ENCODE measurements at regions not wholly inside any gene's neighbourhood (a gene's known extent, or its start where the extent isn't known, plus 50 kb on each side); places are given as distances from the start of the nearest gene placed in this dataset.
A peak's percentile ranks its signal among the peaks of the same experiment; 100 is the strongest.

DNA sequence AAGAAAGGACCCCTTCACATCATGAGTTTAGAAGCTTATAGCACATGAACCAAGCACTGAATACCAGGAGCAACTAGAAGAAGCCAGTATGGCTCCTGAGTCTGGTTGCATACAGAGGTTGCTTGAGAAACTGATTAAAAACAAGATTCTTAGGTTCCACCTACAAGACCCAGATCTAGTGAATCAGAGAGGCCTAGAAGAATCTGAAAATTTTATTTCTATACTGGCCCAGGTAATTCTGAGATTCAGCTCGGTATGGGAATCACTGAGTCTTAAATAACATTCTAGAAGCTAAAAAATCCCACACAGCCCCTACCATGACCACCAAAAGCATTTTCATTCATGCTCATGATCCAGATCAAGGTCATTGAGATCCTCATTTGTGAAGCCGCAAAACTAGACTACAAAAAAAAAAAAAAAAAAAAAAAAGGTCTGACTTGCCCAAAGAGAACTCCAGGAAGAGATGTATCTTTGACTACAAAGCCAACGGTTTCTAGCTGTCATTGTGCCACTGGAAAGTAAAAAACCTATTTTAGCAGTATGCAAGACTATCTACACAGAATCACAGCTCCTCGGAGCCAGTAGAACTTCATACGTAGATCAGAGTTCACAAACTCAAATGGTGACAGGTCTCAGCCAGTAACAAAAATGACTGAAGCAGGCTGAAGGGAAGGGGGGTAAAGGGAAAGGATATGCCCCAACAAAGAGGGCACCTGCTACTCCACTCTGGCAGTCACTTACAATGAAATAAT is 168.4 kb upstream of the EGLN3 start:
- Histone ChIP-seq H3K36me3 (ENCODE audit: control insufficient read depth in 4 of 4, insufficient read depth in 4 of 4, low read length in 3 of 4) (no peaks in the 10 kb centered on the region), H3K4me1 (ENCODE audit: control extremely low read depth in 1 of 4, control insufficient read depth in 4 of 4, insufficient read depth in 4 of 4, low read length in 3 of 4) (no peaks in the 10 kb centered on the region), H3K9me3 (ENCODE audit: control extremely low read depth in 1 of 5, control insufficient read depth in 4 of 5, insufficient read depth in 2 of 5, low read depth in 1 of 5, low read length in 4 of 5) (peaks cover 0 to 2% (median 0%) of the 10 kb centered on the region in 5 experiments), H3K27ac (ENCODE audit: insufficient read depth in 1 of 2, low read depth in 1 of 2, low read length in 2 of 2, poor library complexity in 1 of 2, severe bottlenecking in 2 of 2) (no peak overlapping the region), H3K27me3 (replicated peaks in 2 of 5; ENCODE audit: control insufficient read depth in 4 of 5, insufficient read depth in 5 of 5, low read length in 4 of 5) (peaks cover 0 to 5% (median 2%) of the 10 kb centered on the region in 5 experiments), H3K4me3 (ENCODE audit: control insufficient read depth in 1 of 7, extremely low read depth in 1 of 7, insufficient read depth in 4 of 7, low read depth in 2 of 7, low read length in 6 of 7) (no peak overlapping the region)
- ChIA-PET POLR2A (interaction anchor here (0.6 kb wide), 1 partner anchor 134 kb away, joined by 3 read pairs; no protein-coding TSS in a partner anchor), CTCF (interaction anchor here (0.8 kb wide), 2 partner anchors 18 to 27 kb away, joined by 3 to 4 read pairs; no protein-coding TSS in a partner anchor)
- no peak for DNase-seq
- 100% methylated on average over 3 of the region's 5 CpGs for WGBS (ENCODE audit: insufficient coverage)

- peak in 2 of 3 donors; percentile 23 to 55 for DNase-seq
- H3K27ac ChIP-seq (ENCODE audit: insufficient read depth in 1 of 2, low read depth in 1 of 2, low read length in 2 of 2, poor library complexity in 1 of 2, severe bottlenecking in 2 of 2), result no peak overlapping the region
- H3K27me3 ChIP-seq (replicated peaks in 2 of 5; ENCODE audit: control insufficient read depth in 4 of 5, insufficient read depth in 5 of 5, low read length in 4 of 5), result peaks cover 0 to 3% (median 0%) of the 10 kb centered on the region in 5 experiments
- H3K36me3 ChIP-seq (ENCODE audit: control insufficient read depth in 4 of 4, insufficient read depth in 4 of 4, low read length in 3 of 4), result no peaks in the 10 kb centered on the region
- H3K4me3 ChIP-seq (ENCODE audit: control insufficient read depth in 1 of 7, extremely low read depth in 1 of 7, insufficient read depth in 4 of 7, low read depth in 2 of 7, low read length in 6 of 7), result no peak overlapping the region
- CTCF ChIA-PET, result interaction anchor here (1.2 to 2.4 kb wide), 2 partner anchors 16 to 28 kb away, joined by 3 to 6 read pairs; no protein-coding TSS in a partner anchor
- POLR2A ChIA-PET, result interaction anchor here (0.6 kb wide), 1 partner anchor 262 kb away, joined by 4 read pairs; no protein-coding TSS in a partner anchor
- H3K4me1 ChIP-seq (ENCODE audit: control extremely low read depth in 1 of 4, control insufficient read depth in 4 of 4, insufficient read depth in 4 of 4, low read length in 3 of 4), result no peaks in the 10 kb centered on the region
- H3K9me3 ChIP-seq (ENCODE audit: control extremely low read depth in 1 of 5, control insufficient read depth in 4 of 5, insufficient read depth in 2 of 5, low read depth in 1 of 5, low read length in 4 of 5), result peaks cover 0 to 2% (median 0%) of the 10 kb centered on the region in 5 experiments
These were observed 163.1 kb upstream of the EGLN3 start for GRCh38 chr14:34113991-34114390.

- H3K4me3 ChIP-seq (ENCODE audit: control insufficient read depth in 1 of 7, extremely low read depth in 1 of 7, insufficient read depth in 4 of 7, low read depth in 2 of 7, low read length in 6 of 7), result no peak overlapping the region
- H3K9me3 ChIP-seq (ENCODE audit: control extremely low read depth in 1 of 5, control insufficient read depth in 4 of 5, insufficient read depth in 2 of 5, low read depth in 1 of 5, low read length in 4 of 5), result peaks cover 0 to 2% (median 0%) of the 10 kb centered on the region in 5 experiments
- POLR2A ChIA-PET, result no interaction called here
- no peaks in the 10 kb centered on the region for H3K36me3 ChIP-seq (ENCODE audit: control insufficient read depth in 4 of 4, insufficient read depth in 4 of 4, low read length in 3 of 4)
- CTCF ChIA-PET, result interaction anchor here (2.4 kb wide), 1 partner anchor 15 kb away, joined by 6 read pairs; no protein-coding TSS in a partner anchor
- 96% methylated on average over 3 of the region's 5 CpGs for WGBS (ENCODE audit: insufficient coverage)
- no peak overlapping the region for H3K27ac ChIP-seq (ENCODE audit: insufficient read depth in 1 of 2, low read depth in 1 of 2, low read length in 2 of 2, poor library complexity in 1 of 2, severe bottlenecking in 2 of 2)
- H3K27me3 ChIP-seq (replicated peaks in 2 of 5; ENCODE audit: control insufficient read depth in 4 of 5, insufficient read depth in 5 of 5, low read length in 4 of 5), result peaks cover 0 to 3% (median 0%) of the 10 kb centered on the region in 5 experiments
- DNase-seq, result no peak
- H3K4me1 ChIP-seq (ENCODE audit: control extremely low read depth in 1 of 4, control insufficient read depth in 4 of 4, insufficient read depth in 4 of 4, low read length in 3 of 4), result no peaks in the 10 kb centered on the region
These were observed 162.2 kb upstream of the EGLN3 start for GRCh38 chr14:34113005-34113511.

DNA sequence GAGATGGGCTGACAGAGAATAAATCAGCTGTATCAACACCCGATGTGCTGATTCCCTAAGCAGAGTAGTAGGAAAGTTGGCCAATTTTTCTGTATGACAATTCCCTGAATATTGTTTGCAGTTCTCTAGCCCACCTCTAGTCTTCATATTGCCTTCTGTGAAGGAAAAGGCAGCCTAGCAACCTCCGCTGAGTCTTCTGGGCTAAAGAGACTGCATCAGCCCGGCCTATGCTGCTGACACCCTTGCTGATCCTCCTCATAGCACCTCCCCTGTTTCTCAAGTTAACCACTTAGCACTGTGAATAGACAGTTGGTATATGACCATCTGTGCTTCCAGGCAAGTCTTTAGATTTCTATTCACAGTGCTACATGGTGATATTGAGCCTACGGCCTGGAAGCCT is 161.1 kb upstream of the EGLN3 start:
- Histone ChIP-seq H3K27ac (ENCODE audit: insufficient read depth in 1 of 2, low read depth in 1 of 2, low read length in 2 of 2, poor library complexity in 1 of 2, severe bottlenecking in 2 of 2) (no peak overlapping the region), H3K4me3 (ENCODE audit: control insufficient read depth in 1 of 7, extremely low read depth in 1 of 7, insufficient read depth in 4 of 7, low read depth in 2 of 7, low read length in 6 of 7) (no peak overlapping the region), H3K9me3 (ENCODE audit: control extremely low read depth in 1 of 5, control insufficient read depth in 4 of 5, insufficient read depth in 2 of 5, low read depth in 1 of 5, low read length in 4 of 5) (peaks cover 0 to 2% (median 0%) of the 10 kb centered on the region in 5 experiments), H3K36me3 (ENCODE audit: control insufficient read depth in 4 of 4, insufficient read depth in 4 of 4, low read length in 3 of 4) (no peaks in the 10 kb centered on the region), H3K4me1 (ENCODE audit: control extremely low read depth in 1 of 4, control insufficient read depth in 4 of 4, insufficient read depth in 4 of 4, low read length in 3 of 4) (no peaks in the 10 kb centered on the region), H3K27me3 (replicated peaks in 2 of 5; ENCODE audit: control insufficient read depth in 4 of 5, insufficient read depth in 5 of 5, low read length in 4 of 5) (peaks cover 0 to 3% (median 0%) of the 10 kb centered on the region in 5 experiments)
- CTCF ChIA-PET, result interaction anchor here (0.8 kb wide), 2 partner anchors 8 to 14 kb away, joined by 3 read pairs; no protein-coding TSS in a partner anchor
- DNase-seq, result no peak
- 100% methylated on average over 3 of the region's 4 CpGs for WGBS (ENCODE audit: insufficient coverage)
- POLR2A ChIA-PET, result no interaction called here

DNA sequence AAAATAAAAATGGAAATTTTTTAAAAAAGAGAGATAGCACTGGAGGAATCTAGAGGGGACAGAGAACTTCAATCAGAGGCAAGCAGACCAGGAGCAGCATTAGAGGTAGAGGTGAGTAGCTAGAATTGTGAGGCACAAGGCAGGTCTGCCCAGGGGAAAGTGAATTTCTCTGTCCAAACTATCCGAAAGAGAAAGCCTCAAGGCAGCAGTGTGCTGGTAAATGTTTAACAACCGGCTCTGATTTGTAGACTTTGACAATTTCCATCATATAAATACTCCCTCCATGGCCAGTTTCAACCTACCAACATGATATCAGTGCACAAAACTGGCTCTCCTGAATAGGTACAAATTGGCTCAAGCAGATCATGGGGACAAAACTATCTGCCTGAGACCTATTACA is 160.6 kb upstream of the EGLN3 start:
- H3K27ac ChIP-seq (ENCODE audit: insufficient read depth in 1 of 2, low read depth in 1 of 2, low read length in 2 of 2, poor library complexity in 1 of 2, severe bottlenecking in 2 of 2), result no peak overlapping the region
- no peaks in the 10 kb centered on the region for H3K4me1 ChIP-seq (ENCODE audit: control extremely low read depth in 1 of 4, control insufficient read depth in 4 of 4, insufficient read depth in 4 of 4, low read length in 3 of 4)
- no peak for DNase-seq
- WGBS (ENCODE audit: insufficient coverage), result 94% methylated on average over 2 of the region's 2 CpGs
- peaks cover 0 to 2% (median 0%) of the 10 kb centered on the region in 5 experiments for H3K9me3 ChIP-seq (ENCODE audit: control extremely low read depth in 1 of 5, control insufficient read depth in 4 of 5, insufficient read depth in 2 of 5, low read depth in 1 of 5, low read length in 4 of 5)
- ChIA-PET POLR2A (no interaction called here), CTCF (interaction anchor here (0.8 kb wide), 1 partner anchor 8 kb away, joined by 3 read pairs; no protein-coding TSS in a partner anchor)
- H3K36me3 ChIP-seq (ENCODE audit: control insufficient read depth in 4 of 4, insufficient read depth in 4 of 4, low read length in 3 of 4), result no peaks in the 10 kb centered on the region
- no peak overlapping the region for H3K4me3 ChIP-seq (ENCODE audit: control insufficient read depth in 1 of 7, extremely low read depth in 1 of 7, insufficient read depth in 4 of 7, low read depth in 2 of 7, low read length in 6 of 7)
- peaks cover 0 to 3% (median 0%) of the 10 kb centered on the region in 5 experiments for H3K27me3 ChIP-seq (replicated peaks in 2 of 5; ENCODE audit: control insufficient read depth in 4 of 5, insufficient read depth in 5 of 5, low read length in 4 of 5)

DNA sequence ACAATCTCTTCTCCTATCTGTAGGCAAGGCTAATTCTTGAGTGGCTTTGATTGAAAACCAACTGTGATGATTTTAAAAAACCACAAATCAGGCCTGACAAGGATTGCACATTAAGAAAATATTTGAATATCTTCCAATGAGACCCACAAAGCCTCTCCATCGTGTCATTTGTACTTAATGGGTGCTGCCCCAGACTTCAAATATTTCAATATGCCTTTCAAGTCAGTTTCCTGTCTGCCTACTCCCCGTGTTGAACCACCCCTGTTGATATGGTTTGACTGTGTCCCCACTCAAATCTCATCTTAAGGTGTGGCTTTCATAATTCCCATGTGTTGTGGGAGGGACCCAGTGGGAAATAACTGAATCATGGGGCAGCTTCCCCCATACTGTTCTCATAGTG is 159.7 kb upstream of the EGLN3 start:
- Histone ChIP-seq H3K4me1 (ENCODE audit: control extremely low read depth in 1 of 4, control insufficient read depth in 4 of 4, insufficient read depth in 4 of 4, low read length in 3 of 4) (no peaks in the 10 kb centered on the region), H3K36me3 (ENCODE audit: control insufficient read depth in 4 of 4, insufficient read depth in 4 of 4, low read length in 3 of 4) (no peaks in the 10 kb centered on the region), H3K27me3 (replicated peaks in 2 of 5; ENCODE audit: control insufficient read depth in 4 of 5, insufficient read depth in 5 of 5, low read length in 4 of 5) (peaks cover 0 to 3% (median 0%) of the 10 kb centered on the region in 5 experiments), H3K4me3 (ENCODE audit: control insufficient read depth in 1 of 7, extremely low read depth in 1 of 7, insufficient read depth in 4 of 7, low read depth in 2 of 7, low read length in 6 of 7) (no peak overlapping the region), H3K27ac (ENCODE audit: insufficient read depth in 1 of 2, low read depth in 1 of 2, low read length in 2 of 2, poor library complexity in 1 of 2, severe bottlenecking in 2 of 2) (no peak overlapping the region), H3K9me3 (ENCODE audit: control extremely low read depth in 1 of 5, control insufficient read depth in 4 of 5, insufficient read depth in 2 of 5, low read depth in 1 of 5, low read length in 4 of 5) (no peaks in the 10 kb centered on the region)
- 88% methylated on average over 1 of the region's 2 CpGs for WGBS (ENCODE audit: insufficient coverage)
- no peak for DNase-seq
- ChIA-PET CTCF (no interaction called here), POLR2A (no interaction called here)

GRCh38 chr14:34107441-34107840 is 156.6 kb upstream of the EGLN3 start:
- H3K4me3 ChIP-seq (ENCODE audit: control insufficient read depth in 1 of 7, extremely low read depth in 1 of 7, insufficient read depth in 4 of 7, low read depth in 2 of 7, low read length in 6 of 7), result no peak overlapping the region
- ChIA-PET CTCF (interaction anchor here (1.0 to 1.8 kb wide), 2 partner anchors 9 to 11 kb away, joined by 3 to 4 read pairs; no protein-coding TSS in a partner anchor), POLR2A (no interaction called here)
- no peak for DNase-seq
- H3K4me1 ChIP-seq (ENCODE audit: control extremely low read depth in 1 of 4, control insufficient read depth in 4 of 4, insufficient read depth in 4 of 4, low read length in 3 of 4), result no peaks in the 10 kb centered on the region
- no peaks in the 10 kb centered on the region for H3K36me3 ChIP-seq (ENCODE audit: control insufficient read depth in 4 of 4, insufficient read depth in 4 of 4, low read length in 3 of 4)
- WGBS (ENCODE audit: insufficient coverage), result no CpG with 5 or more reads among the region's 3 CpGs
- H3K27me3 ChIP-seq (replicated peaks in 2 of 5; ENCODE audit: control insufficient read depth in 4 of 5, insufficient read depth in 5 of 5, low read length in 4 of 5), result peaks cover 0 to 3% (median 0%) of the 10 kb centered on the region in 5 experiments
- H3K27ac ChIP-seq (ENCODE audit: insufficient read depth in 1 of 2, low read depth in 1 of 2, low read length in 2 of 2, poor library complexity in 1 of 2, severe bottlenecking in 2 of 2), result no peak overlapping the region
- no peaks in the 10 kb centered on the region for H3K9me3 ChIP-seq (ENCODE audit: control extremely low read depth in 1 of 5, control insufficient read depth in 4 of 5, insufficient read depth in 2 of 5, low read depth in 1 of 5, low read length in 4 of 5)

Measured in common myeloid progenitor, CD34-positive (primary cell).